ENCODE measurements at regions not wholly inside any gene's neighbourhood (a gene's known extent, or its start where the extent isn't known, plus 50 kb on each side); places are given as distances from the start of the nearest gene placed in this dataset.

DNA sequence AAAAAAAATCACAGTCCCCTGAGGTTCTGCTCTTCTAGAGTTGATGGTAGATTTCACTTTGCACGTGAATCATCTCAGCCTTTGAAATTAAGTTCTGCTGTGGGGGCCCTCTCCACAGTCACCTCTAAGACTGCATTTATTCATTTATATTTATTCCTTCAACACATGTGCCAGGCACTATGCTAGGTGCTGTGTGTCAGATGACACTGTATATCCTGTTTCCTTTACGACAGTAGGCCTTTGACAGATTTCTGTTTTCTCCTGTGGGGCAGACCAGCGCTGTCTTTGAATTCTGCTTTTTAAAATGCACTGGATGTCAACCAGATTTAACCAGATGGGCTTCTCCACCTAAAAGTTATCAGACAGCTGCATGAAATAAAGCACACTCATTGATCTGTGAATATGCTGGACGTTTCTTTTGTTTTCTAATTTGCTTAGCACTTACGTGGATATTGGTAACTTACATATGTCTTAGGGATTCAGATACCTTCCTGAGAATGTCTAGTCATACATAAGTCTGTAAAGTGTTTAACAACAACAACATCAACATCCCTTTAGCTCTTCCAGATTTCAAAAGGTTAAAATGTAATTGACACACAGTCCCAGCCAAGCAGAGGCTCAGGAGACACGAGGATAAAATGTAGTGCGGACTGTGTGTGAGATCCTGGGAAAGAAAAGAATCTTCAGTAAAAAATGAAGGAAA lies 525.5 kb upstream of the MCTP2 start:
- TF ChIP-seq, protein P1, sequence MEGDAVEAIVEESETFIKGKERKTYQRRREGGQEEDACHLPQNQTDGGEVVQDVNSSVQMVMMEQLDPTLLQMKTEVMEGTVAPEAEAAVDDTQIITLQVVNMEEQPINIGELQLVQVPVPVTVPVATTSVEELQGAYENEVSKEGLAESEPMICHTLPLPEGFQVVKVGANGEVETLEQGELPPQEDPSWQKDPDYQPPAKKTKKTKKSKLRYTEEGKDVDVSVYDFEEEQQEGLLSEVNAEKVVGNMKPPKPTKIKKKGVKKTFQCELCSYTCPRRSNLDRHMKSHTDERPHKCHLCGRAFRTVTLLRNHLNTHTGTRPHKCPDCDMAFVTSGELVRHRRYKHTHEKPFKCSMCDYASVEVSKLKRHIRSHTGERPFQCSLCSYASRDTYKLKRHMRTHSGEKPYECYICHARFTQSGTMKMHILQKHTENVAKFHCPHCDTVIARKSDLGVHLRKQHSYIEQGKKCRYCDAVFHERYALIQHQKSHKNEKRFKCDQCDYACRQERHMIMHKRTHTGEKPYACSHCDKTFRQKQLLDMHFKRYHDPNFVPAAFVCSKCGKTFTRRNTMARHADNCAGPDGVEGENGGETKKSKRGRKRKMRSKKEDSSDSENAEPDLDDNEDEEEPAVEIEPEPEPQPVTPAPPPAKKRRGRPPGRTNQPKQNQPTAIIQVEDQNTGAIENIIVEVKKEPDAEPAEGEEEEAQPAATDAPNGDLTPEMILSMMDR (IDR thresholded peaks at IDR 0.05; ENCODE audit: low read depth, low read length) = no peak
- peaks cover 59% of the 10 kb centered on the region for H3K27me3 ChIP-seq (ENCODE audit: insufficient read depth, low read depth, severe bottlenecking)
- no peak for DNase-seq
- no peaks in the 10 kb centered on the region for H3K36me3 ChIP-seq
- H3K4me3 ChIP-seq (ENCODE audit: low read depth, low read length) = no peak overlapping the region
- no peak overlapping the region for H3K27ac ChIP-seq
- H3K9me3 ChIP-seq (ENCODE audit: severe bottlenecking) = no peaks in the 10 kb centered on the region

DNA sequence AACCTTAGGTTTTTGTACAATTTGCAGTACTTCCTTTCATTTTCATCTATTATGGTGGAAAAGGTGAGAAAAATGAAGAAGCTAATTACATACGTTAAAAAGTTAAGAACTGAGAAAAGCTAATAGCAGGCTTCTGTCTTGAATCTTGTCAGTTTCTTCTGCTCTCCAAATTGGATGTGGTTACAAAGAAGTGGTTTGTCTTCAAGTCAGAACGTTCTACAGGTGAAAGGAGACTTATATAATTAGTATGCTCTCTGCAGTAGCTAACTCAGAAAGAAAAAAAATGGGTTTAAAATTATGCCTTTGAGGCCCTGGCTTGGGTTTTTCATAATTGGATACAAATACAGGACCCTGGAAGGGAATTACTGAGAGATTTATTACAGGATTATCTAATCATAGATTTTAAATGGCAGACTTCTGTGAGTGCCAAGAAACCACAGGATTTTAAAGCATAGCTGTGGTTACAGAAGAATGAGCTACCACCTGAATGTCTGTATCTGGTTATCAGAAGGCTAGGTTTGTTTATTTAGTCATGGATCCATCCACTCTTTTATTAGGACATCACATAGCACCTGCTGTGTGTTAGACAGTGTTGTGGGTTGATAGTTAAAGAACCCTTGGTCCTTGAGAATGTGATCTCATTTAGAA lies 528.1 kb upstream of the MCTP2 start:
- TF ChIP-seq, protein P1 (IDR thresholded peaks at IDR 0.05; ENCODE audit: low read depth, low read length) = no peak
- H3K36me3 ChIP-seq = no peaks in the 10 kb centered on the region
- no peak for DNase-seq
- peaks cover 55% of the 10 kb centered on the region for H3K27me3 ChIP-seq (ENCODE audit: insufficient read depth, low read depth, severe bottlenecking)
- H3K4me3 ChIP-seq (ENCODE audit: low read depth, low read length) = no peak overlapping the region
- H3K27ac ChIP-seq = no peak overlapping the region
- H3K9me3 ChIP-seq (ENCODE audit: severe bottlenecking) = no peaks in the 10 kb centered on the region

GRCh38 chr15:93700051-93700450 lies 531.3 kb upstream of the MCTP2 start:
- H3K9me3 ChIP-seq (ENCODE audit: severe bottlenecking) = no peaks in the 10 kb centered on the region
- TF ChIP-seq, protein P1 (IDR thresholded peaks at IDR 0.05; ENCODE audit: low read depth, low read length) = no peak
- no peaks in the 10 kb centered on the region for H3K36me3 ChIP-seq
- H3K4me3 ChIP-seq (ENCODE audit: low read depth, low read length) = no peak overlapping the region
- DNase-seq = no peak
- H3K27me3 ChIP-seq (ENCODE audit: insufficient read depth, low read depth, severe bottlenecking) = peaks cover 34% of the 10 kb centered on the region
- H3K27ac ChIP-seq = no peak overlapping the region

DNA sequence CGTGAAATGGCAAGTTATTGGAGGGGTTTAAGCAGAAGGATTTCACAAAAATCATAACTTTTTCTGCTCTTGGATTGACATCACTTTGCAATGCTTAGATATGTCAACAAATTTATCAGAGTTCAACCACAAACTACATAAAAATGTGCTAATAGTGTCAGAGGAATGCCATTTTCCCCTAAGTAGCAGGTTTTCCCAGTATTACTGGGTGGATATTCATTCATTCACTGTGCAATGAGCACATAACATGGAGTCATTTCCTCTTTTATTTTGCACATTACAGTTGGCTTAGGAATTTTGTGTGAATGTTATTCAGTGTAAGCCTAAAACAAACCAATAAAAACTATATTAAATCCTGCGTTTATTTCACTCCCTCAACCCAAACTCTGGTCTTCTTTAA lies 537.3 kb upstream of the MCTP2 start:
- Histone ChIP-seq H3K9me3 (ENCODE audit: severe bottlenecking) (no peaks in the 10 kb centered on the region), H3K4me3 (ENCODE audit: low read depth, low read length) (no peak overlapping the region), H3K36me3 (no peaks in the 10 kb centered on the region), H3K27me3 (ENCODE audit: insufficient read depth, low read depth, severe bottlenecking) (peaks cover 25% of the 10 kb centered on the region), H3K27ac (no peak overlapping the region)
- DNase-seq = no peak
- TF ChIP-seq, protein P1 (IDR thresholded peaks at IDR 0.05; ENCODE audit: low read depth, low read length) = no peak

- Histone ChIP-seq H3K36me3 (no peaks in the 10 kb centered on the region), H3K4me3 (ENCODE audit: low read depth, low read length) (no peak overlapping the region), H3K9me3 (ENCODE audit: severe bottlenecking) (no peaks in the 10 kb centered on the region), H3K27me3 (ENCODE audit: insufficient read depth, low read depth, severe bottlenecking) (no peaks in the 10 kb centered on the region), H3K27ac (no peak overlapping the region)
- no peak for DNase-seq
- TF ChIP-seq, protein P1 (IDR thresholded peaks at IDR 0.05; ENCODE audit: low read depth, low read length) = no peak
These were observed 547.7 kb upstream of the MCTP2 start for GRCh38 chr15:93683651-93684050.
